Fibroblast of peridontal ligament (primary cell): ENCODE measurements at regions not wholly inside any gene's neighbourhood (a gene's known extent, or its start where the extent isn't known, plus 50 kb on each side); places are given as distances from the start of the nearest gene placed in this dataset.

Source experiments
- DNase-seq: peaks from one replicate; pipeline ENCODE4 v3.0.0-alpha.2; 2010; ENCODE audit errors: extremely low read depth

- DNase-seq, result no peak
Observed at GRCh38 chr20:50298554-50299324, 108.1 kb downstream of the CEBPB start.

- no peak for DNase-seq
Observed at GRCh38 chr20:50299325-50299629, 108.6 kb downstream of the CEBPB start.

GRCh38 chr20:50301165-50301564 is 110.5 kb downstream of the CEBPB start:
- DNase-seq, result no peak

GRCh38 chr20:50301712-50302111 is 111.1 kb downstream of the CEBPB start:
- DNase-seq, result no peak

GRCh38 chr20:50302341-50303057 is 111.9 kb downstream of the CEBPB start:
- peak; percentile 86 for DNase-seq

- peak; percentile 81 for DNase-seq
Observed at GRCh38 chr20:50303573-50304500, 113.2 kb downstream of the CEBPB start.

GRCh38 chr20:50304501-50304856 is 113.8 kb downstream of the CEBPB start:
- peak; percentile 88 for DNase-seq

- peak; percentile 95 for DNase-seq
Observed at GRCh38 chr20:50304923-50305635, 114.4 kb downstream of the CEBPB start.

GRCh38 chr20:50305636-50306477 is 115.2 kb downstream of the CEBPB start:
- peak; percentile 18 for DNase-seq

GRCh38 chr20:50306478-50307423 is 116.1 kb downstream of the CEBPB start:
- DNase-seq, result no peak

- no peak for DNase-seq
Observed at GRCh38 chr20:50308166-50308512, 117.5 kb downstream of the CEBPB start.

- DNase-seq, result peak; percentile 99
Observed at GRCh38 chr20:50308513-50309279, 118.1 kb downstream of the CEBPB start.

GRCh38 chr20:50309280-50309763 is 118.7 kb downstream of the CEBPB start:
- DNase-seq, result peak; percentile 69

GRCh38 chr20:50309764-50310672 is 119.4 kb downstream of the CEBPB start:
- DNase-seq, result no peak

GRCh38 chr20:50310673-50311051 is 120.0 kb downstream of the CEBPB start:
- no peak for DNase-seq

GRCh38 chr20:50311308-50312001 is 120.8 kb downstream of the CEBPB start:
- no peak for DNase-seq

- DNase-seq, result no peak
Observed at GRCh38 chr20:50312002-50312681, 121.5 kb downstream of the CEBPB start.
